Stimulated activated CD4-positive, alpha-beta T cell treated with anti-CD3 and anti-CD28 coated beads, TNF-alpha, amount 100 ng/mL, for 1 hour (primary cell): ENCODE measurements at regions not wholly inside any gene's neighbourhood (a gene's known extent, or its start where the extent isn't known, plus 50 kb on each side); places are given as distances from the start of the nearest gene placed in this dataset.

Experiments
- DNase-seq, 3 donors: peaks; one replicate each; pipeline ENCODE4 v3.0.0-alpha.2; 2020; ENCODE audit warnings: low read depth in 3 of 3, low spot score in 1 of 3

DNA sequence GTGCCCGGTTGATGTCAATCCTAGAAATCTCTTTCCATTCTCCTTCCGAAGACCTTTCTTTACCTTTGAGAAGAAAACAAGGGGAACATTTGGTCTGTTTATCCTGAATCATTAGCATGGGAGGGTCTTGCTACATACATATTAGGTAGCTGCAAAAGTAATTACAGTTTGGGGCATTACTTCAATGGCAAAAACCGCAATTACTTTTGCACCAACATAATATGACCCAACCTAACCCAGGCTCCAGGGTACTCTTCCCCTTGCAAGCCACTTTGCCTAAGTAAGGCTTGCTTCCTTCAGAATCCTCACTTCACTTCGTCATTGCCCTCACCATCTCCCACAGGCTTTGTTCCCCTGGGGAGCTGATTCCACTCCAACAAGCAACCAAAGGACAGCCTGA, 662.7 kb downstream of the DIAPH3 start:
- no peak for DNase-seq

DNA sequence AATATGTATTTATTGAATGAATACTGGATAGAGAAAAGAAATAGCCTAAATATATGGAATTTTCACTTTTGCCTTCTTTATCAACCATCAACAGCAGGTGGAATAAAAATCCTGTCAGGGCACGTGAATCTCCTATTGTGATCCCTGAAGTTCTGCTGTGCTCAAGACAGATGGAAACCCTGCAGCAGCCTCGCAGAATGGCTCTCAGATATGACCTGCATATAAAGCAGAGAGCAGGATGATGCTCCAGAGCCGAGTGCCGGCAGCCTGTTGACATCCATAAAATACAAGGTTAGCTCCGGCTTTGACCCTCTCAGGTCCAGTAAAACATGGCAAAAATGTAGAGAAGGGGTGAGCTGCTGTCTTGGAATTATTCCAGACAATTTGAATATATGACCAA, 659.3 kb downstream of the DIAPH3 start:
- no peak for DNase-seq

DNA sequence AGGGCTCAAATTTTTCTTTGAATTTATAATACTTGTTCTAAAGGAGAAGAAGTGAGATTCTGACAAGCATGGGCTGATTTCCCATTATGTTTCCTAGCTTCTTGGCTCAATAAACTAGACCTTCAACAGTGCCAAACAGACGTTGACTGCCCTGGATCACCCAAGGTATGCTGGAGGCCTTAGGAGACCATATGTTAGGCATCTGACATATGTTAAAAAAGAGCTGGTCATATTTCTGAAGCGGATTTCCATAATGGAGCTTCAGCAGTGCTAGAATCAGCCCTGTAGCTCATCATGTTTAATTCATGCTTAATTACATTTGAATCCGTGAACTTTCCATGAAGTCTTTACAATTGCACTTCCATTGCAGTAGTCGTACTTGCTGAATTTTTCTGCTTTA, 653.3 kb downstream of the DIAPH3 start:
- no peak for DNase-seq

GRCh38 chr13:59513686-59514085, 650.0 kb downstream of the DIAPH3 start:
- DNase-seq, result no peak

DNA sequence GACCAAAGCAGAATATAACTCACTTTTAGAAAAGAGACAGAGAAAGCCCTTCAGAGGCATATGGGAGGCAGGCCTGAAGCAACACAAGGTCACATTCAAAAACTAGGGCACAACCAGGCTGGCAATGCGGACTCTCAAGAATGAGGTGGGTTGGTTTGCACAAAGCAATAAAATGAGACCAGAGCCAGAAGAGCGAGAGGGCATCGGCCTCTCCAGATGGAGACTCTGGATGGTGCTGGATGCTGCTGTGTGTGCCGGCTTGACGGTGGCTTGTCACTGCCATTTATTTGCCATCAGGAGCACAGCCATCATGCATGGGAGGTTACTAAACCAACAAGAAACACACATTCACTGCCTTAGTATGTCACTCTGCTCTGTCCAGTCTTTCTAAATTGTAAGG, 649.4 kb downstream of the DIAPH3 start:
- DNase-seq, result no peak

GRCh38 chr13:59519819-59520218, 643.9 kb downstream of the DIAPH3 start:
- no peak for DNase-seq

DNA sequence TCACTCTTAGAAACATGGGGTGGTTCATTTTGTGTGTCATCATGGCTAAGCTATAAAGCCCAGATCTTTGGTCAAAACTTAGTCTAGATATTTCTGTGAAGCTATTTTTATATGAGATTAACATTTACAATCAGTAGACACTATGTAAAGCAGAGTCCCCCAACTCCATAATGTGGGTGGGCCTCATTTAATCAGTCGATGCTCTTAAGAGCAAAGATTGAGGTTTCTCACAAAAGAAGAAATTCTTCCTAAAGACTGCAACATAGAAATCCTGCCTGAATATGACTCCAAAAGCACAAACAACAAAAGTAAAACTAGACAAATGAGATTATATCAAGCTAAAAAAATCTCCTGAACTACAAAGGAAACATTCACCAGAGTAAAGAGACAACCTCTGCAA, 642.2 kb downstream of the DIAPH3 start:
- DNase-seq, result no peak

GRCh38 chr13:59522652-59523051, 641.1 kb downstream of the DIAPH3 start:
- no peak for DNase-seq

DNA sequence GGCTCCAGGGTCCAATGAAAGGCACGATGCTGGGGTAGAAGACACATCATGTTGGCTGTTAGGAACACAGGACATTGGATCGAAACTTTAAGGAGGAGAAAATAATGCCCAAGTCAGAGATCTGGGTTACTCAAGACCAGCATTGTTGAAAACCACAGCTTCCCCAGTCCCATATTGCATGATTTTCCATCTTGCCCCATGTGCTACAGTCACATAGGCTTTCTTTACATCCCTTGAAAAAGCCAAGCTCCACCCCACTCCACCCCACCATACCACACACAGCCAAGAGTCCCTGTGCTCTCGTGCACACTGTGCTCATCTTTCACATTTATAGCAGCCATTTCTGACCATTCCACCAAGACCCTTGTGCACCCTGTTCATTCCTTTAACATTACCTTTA, 636.2 kb downstream of the DIAPH3 start:
- no peak for DNase-seq

DNA sequence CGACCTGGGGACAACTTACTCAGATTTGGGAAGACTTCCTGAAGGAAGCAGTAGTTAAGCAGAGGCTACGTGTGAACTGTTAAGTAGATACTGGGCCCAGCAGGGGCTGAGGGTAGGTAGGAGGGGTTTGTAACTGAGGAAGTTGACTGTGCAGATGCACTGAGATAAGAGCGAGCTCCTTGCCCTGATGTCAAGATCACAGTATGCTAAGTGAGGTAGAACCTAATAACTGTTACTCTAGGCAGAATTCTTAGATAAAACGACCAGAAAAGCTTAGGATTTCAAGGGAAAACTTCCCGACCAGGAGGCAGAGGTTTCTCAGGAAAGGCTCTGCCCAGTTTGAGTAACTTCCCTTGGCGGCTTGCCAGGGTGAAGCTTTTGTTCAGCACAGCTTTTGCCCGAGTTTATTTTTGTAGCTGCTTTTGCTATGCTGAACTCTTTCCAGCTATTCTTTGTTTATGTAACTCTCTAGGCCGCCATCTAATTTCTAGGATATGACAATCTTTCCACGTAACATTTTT, 632.1 kb downstream of the DIAPH3 start:
- DNase-seq, result no peak

DNA sequence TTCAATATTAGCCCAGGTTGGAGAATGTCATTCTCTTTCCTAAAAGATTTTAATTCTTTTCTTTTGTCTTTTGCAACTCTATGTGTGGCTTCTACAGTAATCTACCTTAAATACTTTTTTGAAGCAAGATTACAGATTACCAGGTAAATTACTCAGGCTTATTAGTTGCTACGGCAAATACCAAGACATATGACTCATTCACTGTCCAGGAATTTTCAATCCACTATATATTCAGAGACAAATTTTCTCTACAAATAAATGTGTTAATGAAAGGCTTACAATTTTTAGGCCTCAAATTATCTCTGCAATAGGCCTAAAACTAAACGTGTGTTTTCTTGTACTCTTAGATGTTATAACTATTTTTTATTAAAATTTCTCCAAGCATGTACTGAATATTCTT, 631.3 kb downstream of the DIAPH3 start:
- DNase-seq, result no peak

- DNase-seq, result no peak
Measured at GRCh38 chr13:59533561-59534555, 629.9 kb downstream of the DIAPH3 start.

- DNase-seq, result no peak
Measured at GRCh38 chr13:59534806-59535205, 628.9 kb downstream of the DIAPH3 start.

GRCh38 chr13:59537500-59537899, 626.2 kb downstream of the DIAPH3 start:
- no peak for DNase-seq

DNA sequence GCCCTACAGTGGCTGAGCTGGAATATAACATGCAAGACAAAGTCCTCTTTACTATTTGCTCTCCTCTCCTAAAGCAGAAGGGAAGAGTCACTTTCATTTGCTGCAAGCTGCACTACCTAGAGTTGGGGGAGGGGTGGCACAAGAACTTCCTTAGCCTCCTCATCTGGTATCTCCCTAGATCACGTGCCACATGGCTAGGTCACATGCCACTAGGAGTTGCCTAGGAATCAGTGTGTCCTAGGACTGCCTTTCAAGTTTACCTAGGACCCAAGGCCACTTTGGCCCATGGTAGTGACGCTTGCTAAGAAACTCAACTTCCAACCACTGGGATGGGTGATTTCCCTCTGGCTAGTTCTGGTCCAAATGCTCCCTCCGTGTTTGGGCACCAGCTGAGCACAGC, 625.2 kb downstream of the DIAPH3 start:
- no peak for DNase-seq

DNA sequence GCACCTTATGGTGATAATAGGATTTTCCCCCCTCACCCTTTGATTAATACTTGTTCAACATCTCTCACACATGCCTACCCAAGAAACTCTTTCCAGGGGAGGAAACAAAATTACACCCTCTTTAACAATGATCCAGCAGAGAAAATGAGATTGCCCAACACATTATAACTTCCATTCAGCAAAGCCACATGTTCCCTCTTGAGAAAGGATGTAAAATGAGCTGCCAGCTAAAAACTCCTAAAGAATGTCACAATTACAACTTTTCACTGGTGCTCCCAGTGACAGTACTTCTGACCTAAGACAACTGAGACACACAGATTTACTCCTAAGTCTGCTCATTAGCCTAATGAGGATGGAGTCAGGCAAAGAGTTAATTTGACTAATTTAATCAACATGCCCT, 621.4 kb downstream of the DIAPH3 start:
- no peak for DNase-seq

DNA sequence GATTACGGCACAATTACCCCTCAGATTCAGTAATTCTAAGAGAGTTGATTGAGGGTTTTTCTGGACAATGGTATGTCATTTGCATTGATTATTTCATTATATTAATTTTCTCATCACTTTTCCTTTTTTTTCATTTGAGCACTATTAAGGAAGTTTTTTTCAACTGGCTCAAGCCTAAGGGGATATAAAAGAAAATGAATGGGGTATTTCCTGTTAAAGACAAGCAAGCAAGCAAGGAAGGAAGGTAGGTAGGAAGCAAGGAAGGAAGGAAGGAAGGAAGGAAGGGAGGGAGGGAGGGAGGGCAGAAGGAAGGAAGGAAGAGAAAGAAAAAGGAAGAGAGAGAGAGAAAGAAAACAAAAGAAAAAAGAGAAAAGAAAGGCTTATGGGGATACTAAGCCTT, 620.3 kb downstream of the DIAPH3 start:
- no peak for DNase-seq

GRCh38 chr13:59545007-59545406, 618.7 kb downstream of the DIAPH3 start:
- no peak for DNase-seq

DNA sequence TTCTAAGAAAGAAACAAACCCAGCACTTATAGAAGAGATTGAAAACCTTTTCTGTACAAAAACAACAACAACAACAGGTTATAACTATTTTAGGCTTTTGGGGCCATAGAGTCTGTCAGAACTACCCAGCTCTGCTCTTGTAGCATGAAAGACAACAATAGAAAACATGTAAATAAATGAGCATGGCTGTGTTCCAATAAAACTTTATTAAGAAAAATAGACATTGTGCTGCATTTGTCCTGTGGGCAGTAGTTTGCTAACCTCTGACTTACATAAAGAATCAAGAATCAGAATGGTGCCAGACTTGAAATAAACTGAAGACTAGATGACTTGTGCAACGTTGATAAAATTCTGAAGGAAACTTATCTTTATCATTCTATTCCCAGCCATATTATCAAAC, 617.5 kb downstream of the DIAPH3 start:
- no peak for DNase-seq

GRCh38 chr13:59547950-59548349, 615.8 kb downstream of the DIAPH3 start:
- no peak for DNase-seq

GRCh38 chr13:59562924-59563323, 600.8 kb downstream of the DIAPH3 start:
- no peak for DNase-seq

GRCh38 chr13:59566561-59566960, 597.2 kb downstream of the DIAPH3 start:
- no peak for DNase-seq

DNA sequence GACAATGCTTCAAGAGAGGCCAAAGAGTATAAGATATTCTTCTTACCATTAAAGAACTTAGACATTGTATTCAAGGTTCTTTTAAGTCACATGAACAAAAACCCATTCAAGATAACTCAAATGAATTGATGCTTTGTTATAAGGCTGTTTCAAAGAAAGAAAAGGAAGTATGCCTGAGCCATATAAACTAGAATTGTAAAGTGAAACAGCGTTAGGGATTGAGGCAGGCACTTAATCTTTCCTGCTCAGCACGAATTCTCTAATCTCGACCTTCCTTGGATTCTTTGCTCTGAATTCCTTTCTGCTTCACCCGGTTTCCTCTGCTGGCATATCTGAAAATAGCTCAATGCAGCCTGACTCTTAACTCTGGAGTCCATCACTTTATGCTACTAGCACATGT, 595.4 kb downstream of the DIAPH3 start:
- DNase-seq, result no peak
